ENCODE measurements at regions not wholly inside any gene's neighbourhood (a gene's known extent, or its start where the extent isn't known, plus 50 kb on each side); places are given as distances from the start of the nearest gene placed in this dataset.
A peak's percentile ranks its signal among the peaks of the same experiment; 100 is the strongest.
"Not testable (repeated sequence)": the region's sequence is repeated elsewhere in the genome, so short reads cannot be mapped to it uniquely, and the experiment has no call there.

DNA sequence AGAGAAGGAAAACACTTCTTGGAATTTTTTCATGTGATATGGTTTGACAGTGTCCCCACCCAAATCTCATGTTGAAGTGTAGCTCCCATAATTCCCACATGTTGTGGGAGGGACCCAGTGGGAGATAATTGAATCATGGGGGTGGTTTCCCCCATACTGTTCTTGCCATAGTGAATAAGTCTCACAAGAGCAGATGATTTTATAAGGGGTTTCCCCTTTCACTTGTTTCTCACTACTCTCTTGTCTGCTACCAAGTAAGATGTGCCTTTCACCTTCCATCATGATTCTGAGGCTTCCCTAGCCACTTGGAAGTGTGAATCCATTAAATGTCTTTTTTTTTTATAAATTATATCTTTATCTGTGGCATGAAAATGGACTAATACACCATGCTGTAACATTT, 250.7 kb downstream of the LPIN1 start:
- no peak for DNase-seq

GRCh38 chr2:11998218-11998617, 251.8 kb downstream of the LPIN1 start:
- DNase-seq, result no peak

DNA sequence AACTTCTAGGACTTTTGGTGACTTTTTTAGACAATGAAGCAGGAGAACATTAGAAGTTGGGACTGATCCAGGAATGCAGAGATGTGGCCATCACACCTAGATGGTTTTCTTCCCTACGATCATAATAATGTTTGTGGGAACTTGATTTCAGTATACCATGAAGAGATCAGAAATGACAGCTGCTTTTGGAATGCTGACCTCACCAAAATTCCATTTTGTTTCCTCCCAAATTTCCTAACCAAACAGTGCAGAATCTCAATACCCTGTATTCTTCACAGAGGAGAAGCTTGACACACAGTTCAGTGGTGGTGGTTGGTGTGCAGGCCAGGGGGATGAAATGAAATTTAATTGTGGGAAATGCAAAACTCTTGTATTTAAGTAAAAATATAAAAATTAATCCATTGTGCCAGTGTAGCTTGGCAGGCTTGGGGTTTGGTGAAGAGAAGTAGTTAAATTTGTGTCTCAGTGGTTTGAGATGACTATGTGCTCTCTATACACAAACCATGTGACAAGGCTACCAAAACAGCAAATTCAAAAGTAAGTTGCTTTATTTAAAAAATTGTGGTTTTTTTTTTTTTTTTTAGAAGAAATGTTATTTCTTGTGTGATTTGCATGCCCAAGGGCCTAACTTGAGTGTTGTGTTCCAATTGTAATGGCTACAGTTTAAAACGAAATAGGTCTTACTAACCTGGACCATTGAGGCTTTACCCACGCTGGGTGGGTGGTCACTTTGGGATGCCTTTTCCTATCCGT, 252.4 kb downstream of the LPIN1 start:
- no peak for DNase-seq

GRCh38 chr2:12001621-12002020, 255.2 kb downstream of the LPIN1 start:
- no peak for DNase-seq

GRCh38 chr2:12002215-12002614, 255.8 kb downstream of the LPIN1 start:
- no peak for DNase-seq

DNA sequence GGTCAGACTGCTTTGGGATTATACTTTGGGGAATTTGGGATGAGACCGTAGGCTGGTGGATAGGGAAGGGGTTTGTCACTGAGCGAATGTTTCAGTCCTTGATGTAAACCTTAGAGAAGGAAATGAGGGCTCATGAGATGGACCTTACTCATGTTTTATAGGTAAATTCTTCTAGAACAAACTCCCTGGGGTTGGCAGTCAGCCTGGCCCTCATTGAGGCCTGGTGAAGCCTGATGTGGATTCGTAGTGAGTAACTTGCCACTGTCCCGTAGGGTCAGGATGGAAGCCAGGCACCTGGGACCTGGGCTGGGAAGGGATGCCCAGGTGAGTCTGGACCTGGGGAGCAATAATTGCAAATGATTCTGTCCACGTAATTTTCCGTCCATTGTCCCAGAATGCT, 258.3 kb downstream of the LPIN1 start:
- no peak for DNase-seq

DNA sequence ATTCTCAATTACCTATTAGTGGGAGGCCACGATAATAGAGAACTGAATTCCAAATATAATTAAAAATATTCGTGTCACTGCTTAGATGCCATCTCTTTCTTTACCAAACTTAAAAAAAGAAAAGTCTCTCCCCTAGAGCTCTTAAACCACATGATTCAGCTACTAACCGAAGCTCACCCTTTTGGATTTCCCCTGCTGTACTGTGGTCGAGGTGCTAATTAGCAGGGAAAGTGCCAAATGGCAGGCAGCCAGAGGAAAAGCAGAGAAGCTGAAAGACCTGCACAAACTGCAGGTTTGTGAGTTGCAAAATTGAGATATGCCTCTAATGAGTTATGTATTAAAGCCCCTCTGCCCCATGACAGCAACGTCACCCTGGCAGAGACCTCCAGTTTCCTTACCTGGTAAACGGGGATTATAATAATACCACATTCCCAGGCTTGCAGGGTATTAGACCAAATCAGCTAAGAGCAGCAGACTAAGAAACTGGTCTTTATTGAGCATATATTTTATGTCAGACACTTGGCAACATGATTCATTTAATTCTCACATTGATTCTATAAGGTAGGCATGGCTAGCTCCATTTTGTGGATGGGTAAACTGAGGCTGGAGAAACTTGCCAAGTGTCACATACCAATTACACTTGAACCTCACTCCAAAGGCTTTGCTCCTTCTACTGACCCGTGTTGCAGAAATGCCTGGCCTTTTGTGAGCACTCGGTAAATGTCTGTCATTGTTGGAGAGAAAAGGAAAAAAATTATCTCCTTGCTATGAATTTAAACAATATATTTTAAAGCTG, 259.7 kb downstream of the LPIN1 start:
- DNase-seq, result peak; percentile 28

- no peak for DNase-seq
Measured at GRCh38 chr2:12006850-12007249, 260.4 kb downstream of the LPIN1 start.

DNA sequence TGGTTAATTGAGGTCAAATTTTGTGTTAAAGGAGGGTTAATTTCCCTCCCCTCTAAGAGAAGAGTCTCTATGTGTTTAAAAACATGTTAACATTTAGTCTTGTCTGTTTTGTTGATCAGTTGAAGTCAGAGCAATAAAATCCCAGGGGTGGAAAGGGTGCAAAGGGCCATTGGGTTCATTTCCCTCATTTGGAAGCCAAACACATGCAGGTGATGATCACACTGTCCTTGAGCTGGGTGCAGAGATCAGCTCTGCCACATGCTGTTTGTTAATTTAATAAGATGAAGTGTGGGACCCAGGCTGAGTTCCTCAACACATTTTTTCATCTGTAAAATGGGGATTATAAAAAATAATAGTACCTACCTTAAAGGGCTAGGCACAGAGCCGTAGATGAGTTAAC, 260.9 kb downstream of the LPIN1 start:
- no peak for DNase-seq

DNA sequence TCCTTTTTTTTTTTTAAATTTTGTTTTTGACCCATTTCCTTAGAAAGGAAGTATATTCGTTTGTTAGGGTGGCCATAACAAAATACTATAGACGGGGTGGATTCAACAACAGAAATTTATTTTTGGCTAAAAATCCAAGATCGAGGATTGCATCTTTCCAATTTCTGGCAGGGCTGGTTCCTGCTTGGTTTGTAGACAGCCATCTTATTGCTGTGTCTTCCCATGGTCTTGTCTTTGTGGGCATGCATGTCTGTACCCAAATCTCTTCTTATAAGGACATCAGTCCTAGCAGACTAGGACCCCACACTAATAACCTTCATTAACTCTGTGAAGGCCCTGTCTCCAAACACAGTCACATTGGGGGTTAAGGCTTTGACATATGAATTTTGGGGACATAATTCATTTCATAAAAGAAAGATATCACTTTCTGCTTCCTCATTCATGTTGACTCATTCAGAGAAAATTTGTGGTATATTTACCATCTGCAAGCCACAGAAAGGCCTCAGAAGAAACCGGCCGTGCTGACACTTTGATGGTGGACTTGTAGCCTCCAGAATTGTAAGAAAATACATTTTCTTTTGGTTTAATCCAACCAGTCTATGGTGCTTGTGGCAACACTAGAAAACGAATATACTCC, 262.1 kb downstream of the LPIN1 start:
- no peak for DNase-seq

GRCh38 chr2:12009323-12009905, 263.0 kb downstream of the LPIN1 start:
- no peak for DNase-seq

DNA sequence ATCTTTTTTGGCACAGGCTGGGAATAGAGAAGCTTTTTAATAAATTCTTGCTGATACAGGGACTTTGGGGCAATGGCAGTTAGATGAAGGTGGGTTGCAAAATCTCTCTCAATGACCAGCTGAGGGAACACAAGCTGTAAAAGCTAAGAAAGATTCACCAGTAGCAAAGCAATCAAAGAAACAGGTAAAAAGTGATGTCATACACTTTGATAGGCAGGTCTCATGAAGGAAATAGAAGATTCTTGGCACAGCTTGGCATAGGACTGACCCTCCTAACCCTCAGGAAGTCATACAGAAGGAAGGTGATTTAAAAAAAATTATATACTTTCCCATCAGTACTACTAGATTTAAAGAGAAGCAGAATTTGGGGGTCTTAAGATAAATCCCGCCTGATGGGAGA, 263.6 kb downstream of the LPIN1 start:
- DNase-seq, result no peak

- DNase-seq, result no peak
Measured at GRCh38 chr2:12010779-12011178, 264.3 kb downstream of the LPIN1 start.

DNA sequence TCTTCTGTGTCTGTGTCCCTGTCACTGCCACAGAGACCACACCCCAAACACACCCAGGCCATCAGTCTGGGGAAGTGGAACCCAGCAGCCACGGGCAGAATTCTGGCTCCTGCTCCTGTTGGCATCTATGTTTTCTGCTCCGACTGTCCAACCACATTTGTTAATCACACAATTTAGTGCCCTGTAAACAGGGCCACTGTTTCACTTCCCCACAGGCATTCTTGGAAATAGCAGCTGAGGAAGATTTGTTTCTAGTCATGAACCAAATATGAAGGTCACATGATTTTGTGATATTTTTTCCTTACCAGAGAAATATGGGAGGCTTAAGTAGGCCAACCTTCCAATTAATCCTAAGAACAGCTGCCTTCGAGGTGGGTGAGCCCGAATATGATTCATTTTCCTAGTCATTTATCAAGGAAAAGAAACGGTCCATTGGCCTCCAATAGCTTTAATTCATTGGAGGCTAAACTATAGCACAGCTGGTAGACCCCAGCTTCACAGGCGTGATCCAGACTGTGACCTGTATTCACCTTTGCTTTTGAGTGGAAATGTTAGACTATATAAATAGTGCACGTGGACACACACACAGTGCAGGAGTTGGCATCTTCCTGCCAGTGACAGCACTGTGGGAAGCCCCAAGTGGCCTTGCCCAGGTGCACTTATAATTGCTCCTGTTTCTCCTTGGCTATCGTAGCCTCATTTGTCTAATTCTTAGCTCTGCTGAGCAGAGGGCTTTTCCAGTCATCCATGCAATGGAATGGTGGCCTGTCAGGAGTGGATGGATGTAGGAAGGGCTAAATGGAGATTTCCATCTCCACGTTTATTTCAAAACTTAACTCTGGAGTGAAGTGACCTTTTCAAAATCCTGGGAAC, 267.9 kb downstream of the LPIN1 start:
- no peak for DNase-seq

DNA sequence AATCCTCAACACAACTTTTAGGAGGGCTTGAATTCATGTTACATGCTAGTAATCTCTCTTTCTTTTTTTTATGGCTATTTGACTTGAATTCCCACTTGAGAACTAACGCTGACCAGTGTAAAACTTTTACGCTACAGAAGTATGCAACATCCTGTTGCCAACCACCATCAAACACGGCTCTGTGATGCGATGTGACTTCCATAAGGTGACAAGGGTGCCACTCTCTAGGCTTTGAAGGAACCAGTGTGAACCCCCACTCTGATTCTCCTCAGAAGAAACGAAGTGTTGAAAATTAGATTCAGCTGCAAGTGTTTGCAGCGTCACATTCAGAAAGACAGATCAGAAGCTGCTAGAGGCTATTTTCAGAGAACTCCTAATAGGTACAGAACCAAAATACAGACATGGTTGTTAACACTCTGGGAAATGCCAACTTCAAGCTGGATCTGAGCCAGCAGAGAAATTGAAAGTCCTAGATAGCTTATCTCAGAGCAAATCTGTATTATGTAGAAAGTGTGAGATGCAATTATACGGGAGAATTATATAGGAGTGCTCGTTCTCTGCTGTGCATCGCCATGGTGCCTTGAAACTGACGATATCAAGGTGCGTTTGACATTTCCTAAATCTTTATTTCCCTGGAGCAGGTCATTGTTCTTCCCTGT, 271.2 kb downstream of the LPIN1 start:
- no peak for DNase-seq

GRCh38 chr2:12018726-12019125, 272.3 kb downstream of the LPIN1 start:
- not testable (repeated sequence) for DNase-seq

- no peak for DNase-seq
Measured at GRCh38 chr2:12020833-12021469, 274.5 kb downstream of the LPIN1 start.

DNA sequence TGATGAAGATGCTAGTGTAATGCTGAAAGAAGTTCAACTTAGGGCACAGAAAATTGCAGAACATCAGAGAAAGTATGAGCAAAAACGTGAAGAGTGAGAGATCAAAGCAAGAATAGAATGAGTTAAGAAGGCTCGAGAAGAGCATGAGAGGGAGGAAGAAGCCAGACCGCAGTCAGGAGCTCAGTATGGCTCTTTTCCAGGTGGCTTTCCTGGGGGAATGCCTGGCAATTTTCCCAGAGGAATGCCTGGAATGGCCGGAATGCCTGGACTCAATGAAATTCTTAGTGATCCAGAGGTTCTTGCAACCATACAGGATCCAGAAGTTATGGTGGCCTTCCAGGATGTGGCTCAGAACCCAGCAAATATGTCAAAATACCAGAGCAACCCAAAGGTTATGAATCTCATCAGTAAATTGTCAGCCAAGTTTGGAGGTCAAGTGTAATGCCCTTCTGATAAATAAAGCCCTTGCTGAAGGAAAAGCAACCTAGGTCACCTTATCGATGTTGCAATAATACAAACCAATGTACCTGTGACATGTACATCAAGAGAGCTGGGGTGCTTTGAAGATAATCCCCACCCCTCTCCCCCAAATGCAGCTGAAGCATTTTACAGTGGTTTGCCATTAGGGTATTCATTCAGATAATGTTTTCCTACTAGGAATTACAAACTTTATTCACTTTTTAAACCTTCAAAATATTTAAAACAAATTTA, 277.9 kb downstream of the LPIN1 start:
- DNase-seq, result not testable (repeated sequence)

DNA sequence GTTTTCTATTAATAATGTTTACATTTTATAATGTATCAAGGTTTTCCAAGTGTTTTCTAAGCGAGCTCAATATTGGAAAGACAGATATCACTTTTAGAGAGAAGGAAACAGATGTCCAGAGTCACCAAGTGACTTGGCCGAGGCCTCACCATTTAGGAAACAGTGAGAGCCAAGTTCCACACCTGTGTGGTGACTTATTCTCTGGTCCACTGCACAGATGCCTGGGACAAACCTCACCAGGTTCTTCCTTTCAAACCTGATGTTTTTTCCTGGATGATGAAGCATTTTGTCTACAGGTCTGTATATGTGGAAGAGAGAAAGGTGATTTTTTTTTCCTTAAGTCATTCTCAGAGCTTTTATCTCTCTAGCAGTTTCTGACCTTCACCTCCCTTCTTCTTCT, 280.7 kb downstream of the LPIN1 start:
- no peak for DNase-seq

DNA sequence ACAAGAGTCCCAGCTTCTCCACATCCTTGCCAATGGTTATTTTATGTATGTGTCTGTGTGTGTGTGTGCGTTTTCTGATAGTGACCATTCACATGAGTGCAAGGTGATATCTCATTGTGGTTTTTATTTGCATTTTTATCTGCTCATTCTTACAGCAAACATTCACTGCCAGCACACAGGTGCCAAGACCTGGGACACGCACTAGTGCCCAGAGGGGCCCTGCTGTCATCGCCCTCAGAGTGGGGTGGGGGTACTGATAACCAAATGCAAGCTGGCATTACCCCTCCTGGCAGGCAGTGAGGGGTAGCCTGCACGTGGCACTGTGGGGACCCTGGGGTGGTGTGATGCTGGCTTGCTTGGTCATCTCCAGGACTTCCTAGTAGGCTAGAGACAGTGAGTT, 285.4 kb downstream of the LPIN1 start:
- DNase-seq, result no peak

DNA sequence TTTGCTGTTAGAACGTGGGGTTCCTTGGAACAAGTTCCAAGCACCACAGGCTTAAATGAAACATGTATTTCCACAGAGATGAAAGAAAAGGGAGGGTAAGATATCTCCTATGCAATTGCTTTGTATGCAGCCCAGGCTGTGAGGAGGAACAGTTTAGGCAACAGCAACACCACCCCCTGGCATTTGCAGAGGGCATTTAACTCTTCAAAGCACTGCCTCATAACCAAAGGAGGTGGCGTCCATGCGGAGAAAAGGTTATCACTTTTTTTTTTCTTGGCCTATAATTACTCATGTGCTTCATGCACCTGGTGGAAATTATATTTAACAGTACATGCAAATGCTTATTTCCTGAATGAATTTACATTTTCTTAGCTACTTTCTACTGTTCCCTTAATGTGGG, 286.0 kb downstream of the LPIN1 start:
- no peak for DNase-seq
